Loucy (cell line): ENCODE measurements at regions not wholly inside any gene's neighbourhood (a gene's known extent, or its start where the extent isn't known, plus 50 kb on each side); places are given as distances from the start of the nearest gene placed in this dataset.

Source experiments
- EZH2phosphoT487 ChIP-seq: fragments of 200-600 bp; IDR thresholded peaks from 2 replicates; pipeline ENCODE4 v1.6.1; 2018; ENCODE audit warnings: antibody characterized with exemption, mild to moderate bottlenecking, moderate library complexity, borderline replicate concordance
- TF ChIP-seq, protein P1 (sequence below): fragments of 200-600 bp; sonication (generic); conservative IDR thresholded peaks from 2 replicates; pipeline ENCODE4 v1.5.1; 2014; ENCODE audit warnings: mild to moderate bottlenecking, antibody characterized with exemption, low read length

GRCh38 chr14:54278087-54278486 is 118.7 kb upstream of the CDKN3 start:
- TF ChIP-seq, protein P1, sequence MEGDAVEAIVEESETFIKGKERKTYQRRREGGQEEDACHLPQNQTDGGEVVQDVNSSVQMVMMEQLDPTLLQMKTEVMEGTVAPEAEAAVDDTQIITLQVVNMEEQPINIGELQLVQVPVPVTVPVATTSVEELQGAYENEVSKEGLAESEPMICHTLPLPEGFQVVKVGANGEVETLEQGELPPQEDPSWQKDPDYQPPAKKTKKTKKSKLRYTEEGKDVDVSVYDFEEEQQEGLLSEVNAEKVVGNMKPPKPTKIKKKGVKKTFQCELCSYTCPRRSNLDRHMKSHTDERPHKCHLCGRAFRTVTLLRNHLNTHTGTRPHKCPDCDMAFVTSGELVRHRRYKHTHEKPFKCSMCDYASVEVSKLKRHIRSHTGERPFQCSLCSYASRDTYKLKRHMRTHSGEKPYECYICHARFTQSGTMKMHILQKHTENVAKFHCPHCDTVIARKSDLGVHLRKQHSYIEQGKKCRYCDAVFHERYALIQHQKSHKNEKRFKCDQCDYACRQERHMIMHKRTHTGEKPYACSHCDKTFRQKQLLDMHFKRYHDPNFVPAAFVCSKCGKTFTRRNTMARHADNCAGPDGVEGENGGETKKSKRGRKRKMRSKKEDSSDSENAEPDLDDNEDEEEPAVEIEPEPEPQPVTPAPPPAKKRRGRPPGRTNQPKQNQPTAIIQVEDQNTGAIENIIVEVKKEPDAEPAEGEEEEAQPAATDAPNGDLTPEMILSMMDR = no peak
- TF ChIP-seq EZH2phosphoT487 = no peak
